NCI-H774 (cell line): ENCODE measurements at regions not wholly inside any gene's neighbourhood (a gene's known extent, or its start where the extent isn't known, plus 50 kb on each side); places are given as distances from the start of the nearest gene placed in this dataset.

ENCODE experiments used
- DNase-seq: peaks from one replicate; lab custom pipeline; 2025; lab: John Stamatoyannopoulos, UW

DNA sequence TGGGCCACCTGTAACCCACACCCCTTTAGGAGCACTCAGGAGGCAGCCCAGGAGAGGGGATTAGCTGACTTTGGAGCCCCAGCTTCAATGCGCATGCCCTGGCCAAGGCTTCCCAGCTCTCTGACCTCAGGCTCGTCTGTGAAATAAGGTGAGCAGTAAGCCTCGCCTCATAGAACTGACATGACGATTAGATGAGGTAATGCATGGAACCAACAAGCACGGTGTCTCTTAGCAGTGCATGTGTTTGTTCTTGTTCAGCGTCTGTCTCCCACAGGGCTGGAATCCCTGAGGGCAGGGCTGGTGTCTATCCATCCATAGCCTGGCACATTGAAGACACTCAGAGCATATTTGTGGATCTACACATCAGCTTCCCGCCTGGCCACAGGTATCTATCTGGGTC lies 415.4 kb downstream of the MN1 start:
- no peak for DNase-seq

- DNase-seq: no peak
Observed at GRCh38 chr22:27387561-27387960, 414.0 kb downstream of the MN1 start.

DNA sequence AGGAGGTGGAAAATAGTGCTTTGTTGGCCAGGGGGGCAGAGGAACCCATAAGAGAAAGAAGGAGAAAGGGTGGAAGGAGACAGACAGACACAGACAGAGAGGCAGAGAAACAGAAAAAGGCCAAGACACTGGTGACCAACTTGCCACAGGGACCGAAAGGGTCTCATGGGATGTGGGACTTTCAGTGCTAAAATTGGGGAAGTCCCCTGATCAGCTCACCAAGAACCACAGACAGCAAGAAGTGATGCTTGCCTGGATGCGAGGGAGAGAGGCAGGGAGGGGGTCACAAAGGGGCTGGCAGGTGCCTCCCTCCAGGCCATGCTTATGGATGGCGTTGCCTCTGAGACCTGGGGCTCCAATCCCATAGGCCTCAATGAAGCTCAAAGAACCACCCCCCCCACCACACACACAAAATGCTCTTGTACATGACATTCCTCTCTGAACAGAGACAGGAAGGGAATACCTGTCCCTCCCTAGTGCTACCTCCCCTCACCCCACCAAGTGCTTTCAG lies 413.4 kb downstream of the MN1 start:
- no peak for DNase-seq

DNA sequence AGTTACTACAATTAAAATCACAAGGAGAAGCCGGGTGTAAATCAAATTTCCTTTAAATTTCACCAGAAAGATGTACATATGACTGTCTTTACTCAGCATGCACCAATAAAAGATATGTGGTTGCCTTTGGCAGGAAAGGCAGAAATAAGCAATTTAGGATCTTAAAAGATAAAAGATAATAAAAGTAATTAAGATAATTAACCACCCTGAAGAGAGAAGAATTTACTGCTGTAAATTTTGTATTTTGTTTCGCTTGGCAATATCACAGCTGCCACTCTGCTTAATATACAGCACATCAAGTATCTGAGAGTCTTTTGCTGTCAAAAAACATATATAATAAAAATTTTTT lies 411.9 kb downstream of the MN1 start:
- no peak for DNase-seq

GRCh38 chr22:27391092-27391770 lies 410.3 kb downstream of the MN1 start:
- DNase-seq: no peak

- DNase-seq: no peak
Observed at GRCh38 chr22:27393371-27393770, 408.2 kb downstream of the MN1 start.

DNA sequence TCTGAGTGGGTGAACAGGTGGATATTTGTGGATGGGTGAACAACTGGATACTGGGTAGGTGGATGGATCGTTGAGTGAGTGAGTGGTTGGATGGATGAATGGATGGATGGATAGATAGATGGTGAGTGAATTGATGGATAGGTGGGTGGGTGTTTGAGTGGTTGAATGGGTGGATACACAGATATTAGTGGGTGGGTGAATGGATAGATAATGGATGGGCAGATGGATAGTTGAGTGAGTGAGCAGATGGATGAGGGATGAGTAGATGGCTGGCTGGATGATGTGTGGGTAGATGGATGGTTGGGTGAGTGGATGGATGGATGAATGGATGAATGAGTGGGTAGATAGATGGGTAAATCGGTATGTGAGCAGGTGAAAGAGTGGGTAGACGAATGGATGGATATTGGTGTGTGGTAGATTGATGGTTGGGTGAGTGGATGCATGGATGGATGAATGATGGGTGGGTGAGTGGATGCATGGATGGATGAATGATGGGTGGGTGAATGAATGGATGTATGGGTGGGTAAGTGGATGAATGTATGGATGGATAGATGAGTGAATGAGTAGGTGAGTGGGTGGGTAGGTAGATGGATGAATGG lies 406.7 kb downstream of the MN1 start:
- DNase-seq: no peak

DNA sequence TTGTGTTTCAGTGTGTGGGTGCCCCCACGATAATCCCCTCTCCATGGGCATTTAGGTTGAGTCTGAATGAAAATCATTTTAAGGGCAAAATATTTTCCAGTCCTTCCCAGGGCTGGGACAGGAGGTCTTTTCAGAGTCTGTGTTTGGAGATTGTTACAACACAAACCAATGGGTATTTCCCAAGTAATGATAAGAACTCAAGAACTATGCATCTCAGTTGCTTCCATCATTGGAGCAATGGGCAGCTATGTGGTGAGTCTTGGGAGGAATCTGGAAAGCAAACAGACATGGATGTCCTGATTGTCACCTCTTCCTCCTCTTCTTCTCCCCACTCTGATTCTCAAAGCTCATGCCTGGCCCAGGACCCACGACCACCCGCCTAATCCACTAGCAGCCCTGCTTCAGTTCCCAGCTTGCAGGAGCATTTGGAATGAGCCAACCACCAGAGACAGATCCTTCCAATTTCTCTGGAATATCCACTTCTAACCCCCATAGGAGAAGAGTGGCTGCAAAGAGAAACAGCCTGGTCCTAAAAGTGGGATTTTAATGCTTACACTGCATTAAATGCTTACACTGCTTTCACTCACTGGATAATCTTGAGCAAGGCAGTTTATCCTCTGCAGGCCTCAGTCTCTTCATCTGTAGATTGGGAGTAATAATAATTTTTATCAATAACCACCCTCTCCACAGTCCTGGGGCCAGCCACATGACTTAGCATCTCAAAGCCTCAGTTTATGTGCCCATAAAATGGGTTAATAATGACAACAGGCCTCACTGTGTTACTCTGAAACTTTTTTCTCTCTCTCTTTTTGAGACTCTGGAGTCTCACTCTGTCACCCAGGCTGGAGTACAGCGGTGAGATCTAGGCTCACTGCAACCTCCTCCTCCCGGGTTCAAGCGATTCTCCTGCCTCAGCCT lies 404.3 kb downstream of the MN1 start:
- DNase-seq: no peak

DNA sequence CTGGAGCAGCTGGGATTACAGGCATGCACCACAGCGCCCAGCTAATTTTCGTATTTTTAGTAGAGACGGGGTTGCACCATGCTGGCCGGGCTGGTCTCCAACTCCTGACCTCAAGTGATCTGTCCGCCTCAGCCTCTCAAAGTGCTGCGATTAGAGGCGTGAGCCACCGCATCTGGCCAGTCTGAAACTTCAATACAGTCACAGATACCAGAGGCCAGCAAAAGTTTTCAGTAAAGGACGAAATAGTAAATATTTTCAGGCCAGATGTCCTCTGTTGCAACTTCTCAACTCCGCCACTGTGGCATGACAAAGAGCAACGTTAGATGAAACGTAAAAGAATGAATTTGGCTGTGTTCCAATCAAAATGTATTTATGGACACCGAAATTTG lies 403.6 kb downstream of the MN1 start:
- DNase-seq: no peak

DNA sequence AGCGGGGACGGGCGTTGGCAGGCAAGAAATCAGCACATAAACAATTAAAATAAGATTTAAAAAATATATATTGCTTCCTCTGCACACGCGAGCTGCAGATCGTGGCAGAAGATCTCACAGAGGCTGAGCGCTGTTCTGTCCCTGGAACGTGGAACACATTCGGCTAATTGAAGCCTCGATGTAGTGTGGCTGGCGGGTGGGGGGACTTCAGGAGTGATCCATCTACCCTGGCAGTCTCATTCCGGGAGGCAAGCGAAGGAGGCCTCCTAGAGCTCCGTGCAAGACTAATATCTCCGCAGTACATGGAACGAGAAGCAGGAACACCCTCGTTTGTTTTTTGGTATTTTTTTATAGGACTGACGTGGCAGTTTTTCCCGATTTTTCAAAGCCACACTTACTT lies 402.4 kb downstream of the MN1 start:
- DNase-seq: no peak

DNA sequence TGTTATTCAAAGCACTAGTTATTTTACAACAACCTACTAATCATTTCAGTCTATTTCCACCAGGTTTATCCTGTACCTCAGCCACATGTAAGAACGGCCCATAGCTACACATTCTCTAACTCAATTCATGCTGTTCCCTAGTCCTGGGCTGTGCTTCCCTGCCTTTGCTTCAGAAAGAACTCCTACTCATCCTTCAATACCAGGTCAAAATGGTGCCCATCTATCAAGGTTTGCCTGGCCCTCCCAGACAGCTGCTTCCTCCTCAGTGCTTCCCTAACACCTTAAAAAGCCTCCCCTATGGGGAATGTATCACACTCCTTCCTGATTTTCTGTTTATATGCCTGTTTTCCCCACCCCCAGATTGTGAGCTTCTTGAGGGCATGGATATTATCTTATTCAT lies 400.7 kb downstream of the MN1 start:
- no peak for DNase-seq

DNA sequence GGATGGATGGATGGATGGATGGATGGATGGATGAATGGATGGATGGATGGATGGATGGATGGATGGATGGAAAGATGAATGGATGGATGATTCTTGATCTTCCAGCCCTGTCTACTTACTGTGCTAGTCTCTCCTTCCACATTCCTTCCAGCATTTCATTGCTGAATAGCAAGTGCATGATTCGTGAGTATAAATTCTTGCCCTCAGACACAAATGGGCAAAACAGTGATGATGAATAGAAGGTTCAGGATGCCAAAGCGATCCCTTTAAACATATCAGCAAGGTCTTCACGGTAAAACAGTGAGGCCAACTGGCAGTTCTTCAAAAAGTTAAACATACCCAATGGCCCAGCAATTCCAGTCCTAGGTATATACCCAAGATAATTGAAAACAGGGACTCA lies 400.2 kb downstream of the MN1 start:
- no peak for DNase-seq

- no peak for DNase-seq
Observed at GRCh38 chr22:27404441-27404840, 397.1 kb downstream of the MN1 start.

- no peak for DNase-seq
Observed at GRCh38 chr22:27405672-27406388, 395.7 kb downstream of the MN1 start.

DNA sequence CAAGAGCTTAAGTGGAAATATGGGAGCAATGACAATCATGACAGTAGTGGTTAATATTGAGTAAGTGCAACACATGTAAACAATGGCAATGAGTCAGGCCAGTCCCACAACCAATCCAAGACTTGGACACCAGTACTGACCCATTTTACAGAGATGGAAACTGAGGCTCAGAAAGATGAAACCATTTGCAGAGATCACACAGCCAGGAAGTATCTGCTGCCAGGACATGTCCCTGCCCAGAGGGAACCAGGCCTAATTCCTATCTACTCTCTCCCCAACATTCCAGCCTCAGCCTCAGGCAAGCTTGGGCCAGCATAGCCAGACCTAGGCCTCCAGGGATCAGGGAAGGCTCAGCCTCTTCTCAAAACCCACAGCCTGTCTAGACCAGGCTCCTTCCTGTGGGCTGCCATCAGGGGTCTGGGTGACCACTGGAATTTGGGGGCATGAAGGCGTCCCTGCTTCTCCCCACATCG lies 395.1 kb downstream of the MN1 start:
- DNase-seq: no peak

- DNase-seq: no peak
Observed at GRCh38 chr22:27407369-27407985, 394.1 kb downstream of the MN1 start.

DNA sequence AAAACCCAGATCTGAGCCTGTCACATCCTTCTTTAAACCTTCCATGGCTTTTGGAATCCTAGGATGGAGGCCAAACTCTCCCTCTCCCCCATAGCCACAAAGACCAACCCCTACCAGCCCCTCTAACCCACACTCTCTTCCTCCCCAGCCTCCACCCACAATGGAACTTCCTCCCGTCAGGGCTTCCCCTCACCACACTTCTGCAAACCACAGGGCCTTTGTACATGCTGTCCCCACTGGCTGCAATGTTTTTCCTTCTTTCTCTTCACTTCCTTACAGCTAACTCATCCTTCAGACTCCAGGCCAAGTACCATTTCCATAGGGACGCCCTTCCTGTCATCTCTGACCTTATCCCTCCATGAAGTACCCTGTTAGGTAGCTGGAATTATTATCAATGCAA lies 393.5 kb downstream of the MN1 start:
- no peak for DNase-seq

DNA sequence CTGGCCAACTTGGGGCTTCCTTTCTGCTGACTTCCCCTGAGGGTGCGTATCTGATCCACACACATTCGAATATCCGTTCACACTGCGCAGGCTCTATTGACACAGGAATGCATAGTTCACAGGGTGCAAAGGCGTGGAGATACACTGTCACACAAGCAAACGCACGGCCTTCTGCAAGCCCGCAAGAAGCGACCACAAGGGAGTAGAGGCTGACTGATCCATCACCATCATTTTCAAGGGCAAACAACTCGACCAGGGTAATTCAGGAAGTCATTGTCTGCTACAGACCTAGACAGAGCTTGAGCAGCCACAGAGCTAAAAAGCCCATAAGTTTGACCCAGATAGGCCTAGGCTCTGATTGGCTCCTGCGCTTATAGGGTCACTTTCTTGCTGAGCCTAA lies 392.3 kb downstream of the MN1 start:
- DNase-seq: no peak

DNA sequence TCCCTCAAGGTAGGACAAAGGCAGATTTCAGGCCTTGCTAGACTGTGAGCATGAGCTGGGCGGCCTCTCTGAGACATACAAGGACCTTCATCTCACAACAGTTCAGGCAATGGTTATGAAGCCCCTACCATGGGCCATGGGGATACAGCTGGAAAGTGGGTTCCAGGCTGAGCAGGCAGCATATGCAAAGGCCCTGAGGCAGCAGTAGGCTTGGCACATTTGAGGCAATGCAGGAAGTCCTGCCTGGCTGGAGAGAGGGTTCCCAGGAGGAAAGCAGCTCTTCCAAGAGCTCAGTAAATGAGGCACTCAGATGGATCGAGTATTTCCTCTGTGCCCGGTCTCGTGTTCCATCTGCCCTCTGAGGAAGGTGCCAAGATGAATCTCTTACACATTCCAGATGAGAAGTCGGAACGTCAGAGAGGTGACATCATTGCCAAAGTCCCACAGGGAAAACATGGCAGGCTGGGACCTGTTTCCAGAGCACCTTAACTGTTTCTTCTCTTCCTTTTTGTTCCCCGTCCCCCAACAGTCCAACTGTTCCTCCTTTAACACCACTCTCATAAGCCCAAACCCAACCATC lies 388.6 kb downstream of the MN1 start:
- no peak for DNase-seq

DNA sequence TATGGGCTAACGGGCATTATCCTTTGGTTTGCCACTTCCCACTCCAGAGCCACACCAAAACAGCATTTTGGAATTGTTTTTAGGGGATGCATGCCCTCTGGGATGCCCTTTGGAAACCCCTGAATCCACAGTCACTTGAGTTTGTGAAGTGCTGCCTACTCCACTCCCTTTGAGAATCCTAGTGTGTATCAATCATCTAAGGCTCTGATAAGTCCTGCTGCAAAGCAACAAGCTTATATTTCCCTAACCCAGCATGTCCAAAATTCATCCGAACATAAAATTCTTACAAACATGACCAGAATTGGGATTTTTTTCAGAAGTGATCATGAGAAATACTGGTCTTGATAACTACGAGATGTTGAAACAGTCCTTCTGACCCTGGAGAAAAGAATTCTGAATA lies 387.9 kb downstream of the MN1 start:
- no peak for DNase-seq
